ENCODE measurements at regions not wholly inside any gene's neighbourhood (a gene's known extent, or its start where the extent isn't known, plus 50 kb on each side); places are given as distances from the start of the nearest gene placed in this dataset.

DNA sequence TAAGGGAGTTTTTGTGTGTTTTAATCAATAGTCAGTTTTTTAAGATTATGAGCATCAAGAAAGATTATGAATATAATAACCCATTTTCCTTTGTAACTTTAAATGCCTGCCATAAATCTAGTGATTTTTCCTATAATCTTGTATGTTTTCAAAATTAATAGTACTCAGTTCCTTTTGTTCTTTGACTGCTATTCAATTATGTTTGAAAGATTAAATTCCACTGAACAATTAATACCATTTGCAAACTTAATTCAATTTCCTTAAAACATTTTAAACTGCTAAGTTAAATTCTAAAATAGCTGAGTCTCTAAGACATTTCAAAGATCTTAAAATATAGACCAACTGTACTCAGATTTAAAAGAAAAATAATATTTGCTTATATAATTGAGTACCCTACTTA, 1173.9 kb upstream of the TMEFF2 start:
- TF ChIP-seq CTCF (IDR thresholded peaks at IDR 0.05): no peak
- no peak for TF ChIP-seq POLR2AphosphoS5 (IDR thresholded peaks at IDR 0.05)

Data from suprapubic skin (tissue), 3 donors.